HG02642 (cell line): ENCODE measurements at regions not wholly inside any gene's neighbourhood (a gene's known extent, or its start where the extent isn't known, plus 50 kb on each side); places are given as distances from the start of the nearest gene placed in this dataset.

Experiments used
- ATAC-seq: cut with Tn5 transposase; IDR thresholded peaks from one replicate; pipeline ENCODE4 v1.9.1; 2021; ENCODE audit warnings: mild to moderate bottlenecking; ENCODE audit not compliant: unreplicated experiment, poor library complexity

- ATAC-seq, result no peak
Observed at GRCh38 chrX:20495575-20495974, 228.9 kb upstream of the RPS6KA3 start.

- no peak for ATAC-seq
Observed at GRCh38 chrX:20488473-20488872, 221.8 kb upstream of the RPS6KA3 start.

- ATAC-seq, result no peak
Observed at GRCh38 chrX:20487227-20487626, 220.5 kb upstream of the RPS6KA3 start.

- no peak for ATAC-seq
Observed at GRCh38 chrX:20481632-20482031, 214.9 kb upstream of the RPS6KA3 start.

GRCh38 chrX:20479896-20480295 is 213.2 kb upstream of the RPS6KA3 start:
- ATAC-seq, result no peak

GRCh38 chrX:20479048-20479447 is 212.3 kb upstream of the RPS6KA3 start:
- ATAC-seq, result no peak

GRCh38 chrX:20477836-20478524 is 211.3 kb upstream of the RPS6KA3 start:
- no peak for ATAC-seq

GRCh38 chrX:20477219-20477618 is 210.5 kb upstream of the RPS6KA3 start:
- no peak for ATAC-seq

GRCh38 chrX:20472620-20473258 is 206.0 kb upstream of the RPS6KA3 start:
- ATAC-seq, result no peak

GRCh38 chrX:20472148-20472547 is 205.4 kb upstream of the RPS6KA3 start:
- no peak for ATAC-seq

GRCh38 chrX:20471483-20471882 is 204.8 kb upstream of the RPS6KA3 start:
- ATAC-seq, result no peak

GRCh38 chrX:20463296-20464075 is 196.8 kb upstream of the RPS6KA3 start:
- ATAC-seq, result peak; percentile 56

- ATAC-seq, result no peak
Observed at GRCh38 chrX:20461576-20461975, 194.9 kb upstream of the RPS6KA3 start.

- ATAC-seq, result no peak
Observed at GRCh38 chrX:20461002-20461401, 194.3 kb upstream of the RPS6KA3 start.

- no peak for ATAC-seq
Observed at GRCh38 chrX:20459410-20460350, 193.0 kb upstream of the RPS6KA3 start.

- no peak for ATAC-seq
Observed at GRCh38 chrX:20456971-20457370, 190.3 kb upstream of the RPS6KA3 start.

- no peak for ATAC-seq
Observed at GRCh38 chrX:20455001-20455400, 188.3 kb upstream of the RPS6KA3 start.

- ATAC-seq, result no peak
Observed at GRCh38 chrX:20454117-20454516, 187.4 kb upstream of the RPS6KA3 start.

GRCh38 chrX:20452487-20452886 is 185.8 kb upstream of the RPS6KA3 start:
- peak; percentile 75 for ATAC-seq

- no peak for ATAC-seq
Observed at GRCh38 chrX:20451929-20452328, 185.2 kb upstream of the RPS6KA3 start.
